GM23338 (cell line): ENCODE measurements at regions not wholly inside any gene's neighbourhood (a gene's known extent, or its start where the extent isn't known, plus 50 kb on each side); places are given as distances from the start of the nearest gene placed in this dataset.

ENCODE experiments used
- ATAC-seq: fragments of 200-7000 bp; cut with Tn5 transposase; 3 replicates; pipeline ENCODE4 v1.9.1; 2020
- DNase-seq: peaks from one replicate; pipeline ENCODE4 v3.0.0-alpha.2; 2015; ENCODE audit warnings: low spot score
- H2AFZ ChIP-seq: fragments of 200-600 bp; sonication (generic); 2 replicates; pipeline ENCODE4 v1.8.0; 2016; ENCODE audit warnings: antibody characterized with exemption, mild to moderate bottlenecking, moderate library complexity
- H3F3A ChIP-seq: fragments of 200-600 bp; sonication (generic); replicated peaks from 2 replicates; pipeline ENCODE4 v1.8.0; 2017; ENCODE audit warnings: antibody characterized with exemption, mixed run types, low read depth
- H3K27ac ChIP-seq: fragments of 200-600 bp; sonication (generic); 2 replicates; pipeline ENCODE4 v1.6.1; 2016; ENCODE audit warnings: low read depth
- H3K27me3 ChIP-seq: fragments of 200-600 bp; sonication (generic); 2 replicates; pipeline ENCODE4 v1.8.0; 2016; ENCODE audit warnings: mild to moderate bottlenecking, mixed run types, moderate library complexity; ENCODE audit not compliant: insufficient read depth
- H3K36me3 ChIP-seq: fragments of 200-600 bp; sonication (generic); 2 replicates; pipeline ENCODE4 v1.8.0; 2016; ENCODE audit warnings: mild to moderate bottlenecking; ENCODE audit not compliant: insufficient read depth
- H3K4me1 ChIP-seq: fragments of 200-600 bp; sonication (generic); 2 replicates; pipeline ENCODE4 v1.8.0; 2016; ENCODE audit warnings: mild to moderate bottlenecking, moderate library complexity; ENCODE audit not compliant: insufficient read depth
- H3K4me2 ChIP-seq: fragments of 200-600 bp; sonication (generic); 2 replicates; pipeline ENCODE4 v1.7.1; 2017; ENCODE audit warnings: mixed run types
- H3K4me3 ChIP-seq: fragments of 200-600 bp; sonication (generic); 2 replicates; pipeline ENCODE4 v1.6.1; 2016; ENCODE audit warnings: mixed run types
- H3K79me2 ChIP-seq: fragments of 200-600 bp; sonication (generic); replicated peaks from 2 replicates; pipeline ENCODE4 v1.8.0; 2017; ENCODE audit warnings: mild to moderate bottlenecking; ENCODE audit not compliant: insufficient read depth
- H3K9me2 ChIP-seq: fragments of 200-600 bp; sonication (generic); 2 replicates; pipeline ENCODE4 v1.8.0; 2017; ENCODE audit not compliant: insufficient read depth
- H4K20me1 ChIP-seq: fragments of 200-600 bp; sonication (generic); replicated peaks from 2 replicates; pipeline ENCODE4 v1.8.0; 2017; ENCODE audit warnings: mild to moderate bottlenecking; ENCODE audit not compliant: insufficient read depth
- H3K27ac Mint-ChIP-seq: 2 replicates; pipeline ENCODE4 v1.8.0; 2020; ENCODE audit warnings: inconsistent platforms, mild to moderate bottlenecking, moderate library complexity, mixed read lengths
- H3K27me3 Mint-ChIP-seq: 3 replicates; pipeline ENCODE4 v1.8.0; 2022; ENCODE audit warnings: low read depth, mild to moderate bottlenecking, moderate library complexity, mixed read lengths, inconsistent platforms; ENCODE audit not compliant: insufficient read depth, poor library complexity
- H3K36me3 Mint-ChIP-seq: 3 replicates; pipeline ENCODE4 v1.8.0; 2021; ENCODE audit warnings: low read depth, mild to moderate bottlenecking, inconsistent platforms, moderate library complexity, mixed read lengths
- H3K4me1 Mint-ChIP-seq: 3 replicates; pipeline ENCODE4 v1.8.0; 2020; ENCODE audit warnings: mild to moderate bottlenecking, inconsistent platforms, mixed read lengths
- H3K4me3 Mint-ChIP-seq: 3 replicates; pipeline ENCODE4 v1.8.0; 2021; ENCODE audit warnings: moderate library complexity, mild to moderate bottlenecking, inconsistent platforms, mixed read lengths
- H3K9me3 Mint-ChIP-seq: 3 replicates; pipeline ENCODE4 v1.8.0; 2020; ENCODE audit warnings: moderate library complexity, mild to moderate bottlenecking, inconsistent platforms, mixed read lengths
- CREB1 ChIP-seq: fragments of 250-450 bp; sonication (Bioruptor Pico); IDR thresholded peaks from 2 replicates; pipeline ENCODE4 v1.5.0; 2020; ENCODE audit warnings: low read depth, mild to moderate bottlenecking, moderate library complexity
- EZH2 ChIP-seq: fragments of 200-600 bp; sonication (generic); IDR thresholded peaks from one replicate; pipeline ENCODE4 v1.8.0; 2017; ENCODE audit warnings: antibody characterized with exemption, mild to moderate bottlenecking, low read depth; ENCODE audit not compliant: unreplicated experiment
- EZH2phosphoT487 ChIP-seq: fragments of 200-600 bp; sonication (generic); IDR thresholded peaks from one replicate; pipeline ENCODE4 v1.8.1; 2018; ENCODE audit warnings: antibody characterized with exemption; ENCODE audit not compliant: unreplicated experiment
- JUNB ChIP-seq: IDR thresholded peaks from one replicate; pipeline ENCODE4 v1.6.1; 2016; ENCODE audit warnings: antibody characterized with exemption; ENCODE audit not compliant: unreplicated experiment
- NANOG ChIP-seq: IDR thresholded peaks from 2 replicates; pipeline ENCODE4 v1.6.1; 2016; ENCODE audit warnings: antibody characterized with exemption, borderline replicate concordance
- POLR2AphosphoS5 ChIP-seq: IDR thresholded peaks from 2 replicates; pipeline ENCODE4 v1.6.1; 2016; ENCODE audit warnings: antibody characterized with exemption, low read depth
- STAT1 ChIP-seq: IDR thresholded peaks from one replicate; pipeline ENCODE4 v1.6.1; 2016; ENCODE audit warnings: antibody characterized with exemption; ENCODE audit not compliant: unreplicated experiment
- ZNF114 ChIP-seq: fragments of 250-450 bp; sonication (Bioruptor Pico); IDR thresholded peaks from 2 replicates; pipeline ENCODE4 v1.5.0; 2020; ENCODE audit warnings: mild to moderate bottlenecking, moderate library complexity
- ZNF331 ChIP-seq: fragments of 250-450 bp; sonication (Bioruptor Pico); IDR thresholded peaks from 2 replicates; pipeline ENCODE4 v1.5.0; 2020; ENCODE audit warnings: low read depth, mild to moderate bottlenecking, moderate library complexity
- TF ChIP-seq, protein P1 (sequence below): IDR thresholded peaks from 2 replicates; pipeline ENCODE4 v1.6.1; 2016; ENCODE audit warnings: antibody characterized with exemption
- TF ChIP-seq, protein P2 (sequence below), 2 experiments: fragments of 200-600 bp in 1 of 2; sonication (generic) in 1 of 2; conservative IDR thresholded peaks; 2 replicates each; pipeline versions ENCODE4 v1.5.1 to v1.6.1; 2016 to 2017; ENCODE audit warnings: antibody characterized with exemption in 2 of 2, low read depth in 2 of 2, mild to moderate bottlenecking in 2 of 2, moderate library complexity in 1 of 2
- TF ChIP-seq, protein P3 (sequence below): IDR thresholded peaks from one replicate; pipeline ENCODE4 v1.6.1; 2018; ENCODE audit warnings: antibody characterized with exemption; ENCODE audit not compliant: unreplicated experiment
- TF ChIP-seq, protein P4 (sequence below): fragments of 250-450 bp; sonication (Bioruptor Pico); IDR thresholded peaks from 2 replicates; pipeline ENCODE4 v1.5.0; 2020; ENCODE audit warnings: mild to moderate bottlenecking, moderate library complexity

DNA sequence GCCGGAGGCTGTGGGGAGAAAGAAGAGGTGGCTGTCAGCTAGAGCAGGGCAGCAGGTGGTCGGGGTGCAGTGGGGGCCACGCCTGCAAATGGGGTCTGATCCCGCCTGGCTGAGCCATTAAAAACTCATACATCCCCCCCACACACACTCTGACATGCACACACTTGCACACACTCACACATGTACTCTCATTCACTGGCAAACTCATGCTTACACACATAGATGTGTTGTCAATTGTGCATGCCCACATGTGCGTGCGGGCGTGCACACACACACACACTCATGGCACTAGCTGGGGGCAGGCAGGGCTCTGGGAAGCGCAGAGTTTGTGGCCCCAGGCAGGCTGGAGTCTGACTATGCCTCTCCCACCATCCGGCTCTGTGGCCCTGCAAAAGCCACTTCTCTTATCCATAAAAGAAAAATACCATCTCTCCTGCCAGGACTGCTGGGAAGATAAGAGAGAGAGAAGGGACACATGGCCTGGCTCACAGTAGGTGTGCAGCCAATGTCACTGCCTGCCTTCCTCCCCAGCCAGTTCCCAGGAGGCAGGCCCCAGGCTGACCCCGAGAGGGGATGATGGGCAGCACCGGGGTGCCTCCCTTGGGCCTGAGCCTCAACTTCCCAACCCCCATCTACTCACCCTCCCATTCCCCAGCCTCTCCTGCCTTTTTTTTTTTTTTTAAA is 163.5 kb upstream of the LINGO1 start:
- Histone ChIP-seq H3K36me3 (no peaks in the 10 kb centered on the region), H3K4me2 (no peak overlapping the region), H3K9me2 (no peaks in the 10 kb centered on the region), H3K27ac (no peak overlapping the region), H3K4me1 (0 out of 2 replicates have a peak, but pooled peaks cover 8% of the 10 kb centered on the region), H3K27me3 (no peaks in the 10 kb centered on the region), H4K20me1 (no peaks in the 10 kb centered on the region), H2AFZ (no peak overlapping the region), H3F3A (no peaks in the 10 kb centered on the region), H3K4me3 (no peak overlapping the region), H3K79me2 (no peaks in the 10 kb centered on the region)
- Mint-ChIP-seq H3K4me3 (no peak overlapping the region), H3K4me1 (peaks cover 8% of the 10 kb centered on the region), H3K27ac (no peak overlapping the region), H3K27me3 (peaks cover 8% of the 10 kb centered on the region), H3K36me3 (no peaks in the 10 kb centered on the region), H3K9me3 (no peaks in the 10 kb centered on the region)
- TF ChIP-seq, protein P1, sequence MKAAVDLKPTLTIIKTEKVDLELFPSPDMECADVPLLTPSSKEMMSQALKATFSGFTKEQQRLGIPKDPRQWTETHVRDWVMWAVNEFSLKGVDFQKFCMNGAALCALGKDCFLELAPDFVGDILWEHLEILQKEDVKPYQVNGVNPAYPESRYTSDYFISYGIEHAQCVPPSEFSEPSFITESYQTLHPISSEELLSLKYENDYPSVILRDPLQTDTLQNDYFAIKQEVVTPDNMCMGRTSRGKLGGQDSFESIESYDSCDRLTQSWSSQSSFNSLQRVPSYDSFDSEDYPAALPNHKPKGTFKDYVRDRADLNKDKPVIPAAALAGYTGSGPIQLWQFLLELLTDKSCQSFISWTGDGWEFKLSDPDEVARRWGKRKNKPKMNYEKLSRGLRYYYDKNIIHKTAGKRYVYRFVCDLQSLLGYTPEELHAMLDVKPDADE: no peak
- TF ChIP-seq NANOG (no peak), ZNF114 (CRISPR knock-in tag) (no peak), EZH2 (no peak), POLR2AphosphoS5 (no peak), ZNF331 (CRISPR knock-in tag) (no peak), JUNB (no peak), EZH2phosphoT487 (no peak), CREB1 (CRISPR knock-in tag) (no peak), STAT1 (no peak)
- TF ChIP-seq, protein P2, sequence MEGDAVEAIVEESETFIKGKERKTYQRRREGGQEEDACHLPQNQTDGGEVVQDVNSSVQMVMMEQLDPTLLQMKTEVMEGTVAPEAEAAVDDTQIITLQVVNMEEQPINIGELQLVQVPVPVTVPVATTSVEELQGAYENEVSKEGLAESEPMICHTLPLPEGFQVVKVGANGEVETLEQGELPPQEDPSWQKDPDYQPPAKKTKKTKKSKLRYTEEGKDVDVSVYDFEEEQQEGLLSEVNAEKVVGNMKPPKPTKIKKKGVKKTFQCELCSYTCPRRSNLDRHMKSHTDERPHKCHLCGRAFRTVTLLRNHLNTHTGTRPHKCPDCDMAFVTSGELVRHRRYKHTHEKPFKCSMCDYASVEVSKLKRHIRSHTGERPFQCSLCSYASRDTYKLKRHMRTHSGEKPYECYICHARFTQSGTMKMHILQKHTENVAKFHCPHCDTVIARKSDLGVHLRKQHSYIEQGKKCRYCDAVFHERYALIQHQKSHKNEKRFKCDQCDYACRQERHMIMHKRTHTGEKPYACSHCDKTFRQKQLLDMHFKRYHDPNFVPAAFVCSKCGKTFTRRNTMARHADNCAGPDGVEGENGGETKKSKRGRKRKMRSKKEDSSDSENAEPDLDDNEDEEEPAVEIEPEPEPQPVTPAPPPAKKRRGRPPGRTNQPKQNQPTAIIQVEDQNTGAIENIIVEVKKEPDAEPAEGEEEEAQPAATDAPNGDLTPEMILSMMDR (conservative IDR thresholded peaks at IDR 0.05; ENCODE audit: low read depth in 2 of 2): no peak
- TF ChIP-seq, protein P3, sequence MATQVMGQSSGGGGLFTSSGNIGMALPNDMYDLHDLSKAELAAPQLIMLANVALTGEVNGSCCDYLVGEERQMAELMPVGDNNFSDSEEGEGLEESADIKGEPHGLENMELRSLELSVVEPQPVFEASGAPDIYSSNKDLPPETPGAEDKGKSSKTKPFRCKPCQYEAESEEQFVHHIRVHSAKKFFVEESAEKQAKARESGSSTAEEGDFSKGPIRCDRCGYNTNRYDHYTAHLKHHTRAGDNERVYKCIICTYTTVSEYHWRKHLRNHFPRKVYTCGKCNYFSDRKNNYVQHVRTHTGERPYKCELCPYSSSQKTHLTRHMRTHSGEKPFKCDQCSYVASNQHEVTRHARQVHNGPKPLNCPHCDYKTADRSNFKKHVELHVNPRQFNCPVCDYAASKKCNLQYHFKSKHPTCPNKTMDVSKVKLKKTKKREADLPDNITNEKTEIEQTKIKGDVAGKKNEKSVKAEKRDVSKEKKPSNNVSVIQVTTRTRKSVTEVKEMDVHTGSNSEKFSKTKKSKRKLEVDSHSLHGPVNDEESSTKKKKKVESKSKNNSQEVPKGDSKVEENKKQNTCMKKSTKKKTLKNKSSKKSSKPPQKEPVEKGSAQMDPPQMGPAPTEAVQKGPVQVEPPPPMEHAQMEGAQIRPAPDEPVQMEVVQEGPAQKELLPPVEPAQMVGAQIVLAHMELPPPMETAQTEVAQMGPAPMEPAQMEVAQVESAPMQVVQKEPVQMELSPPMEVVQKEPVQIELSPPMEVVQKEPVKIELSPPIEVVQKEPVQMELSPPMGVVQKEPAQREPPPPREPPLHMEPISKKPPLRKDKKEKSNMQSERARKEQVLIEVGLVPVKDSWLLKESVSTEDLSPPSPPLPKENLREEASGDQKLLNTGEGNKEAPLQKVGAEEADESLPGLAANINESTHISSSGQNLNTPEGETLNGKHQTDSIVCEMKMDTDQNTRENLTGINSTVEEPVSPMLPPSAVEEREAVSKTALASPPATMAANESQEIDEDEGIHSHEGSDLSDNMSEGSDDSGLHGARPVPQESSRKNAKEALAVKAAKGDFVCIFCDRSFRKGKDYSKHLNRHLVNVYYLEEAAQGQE: no peak
- TF ChIP-seq, protein P4, sequence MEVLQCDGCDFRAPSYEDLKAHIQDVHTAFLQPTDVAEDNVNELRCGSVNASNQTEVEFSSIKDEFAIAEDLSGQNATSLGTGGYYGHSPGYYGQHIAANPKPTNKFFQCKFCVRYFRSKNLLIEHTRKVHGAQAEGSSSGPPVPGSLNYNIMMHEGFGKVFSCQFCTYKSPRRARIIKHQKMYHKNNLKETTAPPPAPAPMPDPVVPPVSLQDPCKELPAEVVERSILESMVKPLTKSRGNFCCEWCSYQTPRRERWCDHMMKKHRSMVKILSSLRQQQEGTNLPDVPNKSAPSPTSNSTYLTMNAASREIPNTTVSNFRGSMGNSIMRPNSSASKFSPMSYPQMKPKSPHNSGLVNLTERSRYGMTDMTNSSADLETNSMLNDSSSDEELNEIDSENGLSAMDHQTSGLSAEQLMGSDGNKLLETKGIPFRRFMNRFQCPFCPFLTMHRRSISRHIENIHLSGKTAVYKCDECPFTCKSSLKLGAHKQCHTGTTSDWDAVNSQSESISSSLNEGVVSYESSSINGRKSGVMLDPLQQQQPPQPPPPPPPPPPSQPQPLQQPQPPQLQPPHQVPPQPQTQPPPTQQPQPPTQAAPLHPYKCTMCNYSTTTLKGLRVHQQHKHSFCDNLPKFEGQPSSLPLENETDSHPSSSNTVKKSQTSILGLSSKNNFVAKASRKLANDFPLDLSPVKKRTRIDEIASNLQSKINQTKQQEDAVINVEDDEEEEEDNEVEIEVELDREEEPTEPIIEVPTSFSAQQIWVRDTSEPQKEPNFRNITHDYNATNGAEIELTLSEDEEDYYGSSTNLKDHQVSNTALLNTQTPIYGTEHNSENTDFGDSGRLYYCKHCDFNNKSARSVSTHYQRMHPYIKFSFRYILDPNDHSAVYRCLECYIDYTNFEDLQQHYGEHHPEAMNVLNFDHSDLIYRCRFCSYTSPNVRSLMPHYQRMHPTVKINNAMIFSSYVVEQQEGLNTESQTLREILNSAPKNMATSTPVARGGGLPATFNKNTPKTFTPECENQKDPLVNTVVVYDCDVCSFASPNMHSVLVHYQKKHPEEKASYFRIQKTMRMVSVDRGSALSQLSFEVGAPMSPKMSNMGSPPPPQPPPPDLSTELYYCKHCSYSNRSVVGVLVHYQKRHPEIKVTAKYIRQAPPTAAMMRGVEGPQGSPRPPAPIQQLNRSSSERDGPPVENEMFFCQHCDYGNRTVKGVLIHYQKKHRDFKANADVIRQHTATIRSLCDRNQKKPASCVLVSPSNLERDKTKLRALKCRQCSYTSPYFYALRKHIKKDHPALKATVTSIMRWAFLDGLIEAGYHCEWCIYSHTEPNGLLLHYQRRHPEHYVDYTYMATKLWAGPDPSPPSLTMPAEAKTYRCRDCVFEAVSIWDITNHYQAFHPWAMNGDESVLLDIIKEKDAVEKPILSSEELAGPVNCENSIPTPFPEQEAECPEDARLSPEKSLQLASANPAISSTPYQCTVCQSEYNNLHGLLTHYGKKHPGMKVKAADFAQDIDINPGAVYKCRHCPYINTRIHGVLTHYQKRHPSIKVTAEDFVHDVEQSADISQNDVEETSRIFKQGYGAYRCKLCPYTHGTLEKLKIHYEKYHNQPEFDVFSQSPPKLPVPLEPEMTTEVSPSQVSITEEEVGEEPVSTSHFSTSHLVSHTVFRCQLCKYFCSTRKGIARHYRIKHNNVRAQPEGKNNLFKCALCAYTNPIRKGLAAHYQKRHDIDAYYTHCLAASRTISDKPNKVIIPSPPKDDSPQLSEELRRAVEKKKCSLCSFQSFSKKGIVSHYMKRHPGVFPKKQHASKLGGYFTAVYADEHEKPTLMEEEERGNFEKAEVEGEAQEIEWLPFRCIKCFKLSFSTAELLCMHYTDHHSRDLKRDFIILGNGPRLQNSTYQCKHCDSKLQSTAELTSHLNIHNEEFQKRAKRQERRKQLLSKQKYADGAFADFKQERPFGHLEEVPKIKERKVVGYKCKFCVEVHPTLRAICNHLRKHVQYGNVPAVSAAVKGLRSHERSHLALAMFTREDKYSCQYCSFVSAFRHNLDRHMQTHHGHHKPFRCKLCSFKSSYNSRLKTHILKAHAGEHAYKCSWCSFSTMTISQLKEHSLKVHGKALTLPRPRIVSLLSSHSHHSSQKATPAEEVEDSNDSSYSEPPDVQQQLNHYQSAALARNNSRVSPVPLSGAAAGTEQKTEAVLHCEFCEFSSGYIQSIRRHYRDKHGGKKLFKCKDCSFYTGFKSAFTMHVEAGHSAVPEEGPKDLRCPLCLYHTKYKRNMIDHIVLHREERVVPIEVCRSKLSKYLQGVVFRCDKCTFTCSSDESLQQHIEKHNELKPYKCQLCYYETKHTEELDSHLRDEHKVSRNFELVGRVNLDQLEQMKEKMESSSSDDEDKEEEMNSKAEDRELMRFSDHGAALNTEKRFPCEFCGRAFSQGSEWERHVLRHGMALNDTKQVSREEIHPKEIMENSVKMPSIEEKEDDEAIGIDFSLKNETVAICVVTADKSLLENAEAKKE: no peak
- no peak for DNase-seq
- no peak for ATAC-seq
